ENCODE measurements at regions not wholly inside any gene's neighbourhood (a gene's known extent, or its start where the extent isn't known, plus 50 kb on each side); places are given as distances from the start of the nearest gene placed in this dataset.

- TF ChIP-seq, protein P1, sequence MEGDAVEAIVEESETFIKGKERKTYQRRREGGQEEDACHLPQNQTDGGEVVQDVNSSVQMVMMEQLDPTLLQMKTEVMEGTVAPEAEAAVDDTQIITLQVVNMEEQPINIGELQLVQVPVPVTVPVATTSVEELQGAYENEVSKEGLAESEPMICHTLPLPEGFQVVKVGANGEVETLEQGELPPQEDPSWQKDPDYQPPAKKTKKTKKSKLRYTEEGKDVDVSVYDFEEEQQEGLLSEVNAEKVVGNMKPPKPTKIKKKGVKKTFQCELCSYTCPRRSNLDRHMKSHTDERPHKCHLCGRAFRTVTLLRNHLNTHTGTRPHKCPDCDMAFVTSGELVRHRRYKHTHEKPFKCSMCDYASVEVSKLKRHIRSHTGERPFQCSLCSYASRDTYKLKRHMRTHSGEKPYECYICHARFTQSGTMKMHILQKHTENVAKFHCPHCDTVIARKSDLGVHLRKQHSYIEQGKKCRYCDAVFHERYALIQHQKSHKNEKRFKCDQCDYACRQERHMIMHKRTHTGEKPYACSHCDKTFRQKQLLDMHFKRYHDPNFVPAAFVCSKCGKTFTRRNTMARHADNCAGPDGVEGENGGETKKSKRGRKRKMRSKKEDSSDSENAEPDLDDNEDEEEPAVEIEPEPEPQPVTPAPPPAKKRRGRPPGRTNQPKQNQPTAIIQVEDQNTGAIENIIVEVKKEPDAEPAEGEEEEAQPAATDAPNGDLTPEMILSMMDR (conservative IDR thresholded peaks at IDR 0.05) = no peak
- TF ChIP-seq ZFX (IDR thresholded peaks at IDR 0.05) = no peak
- no peak overlapping the region for H3K27ac ChIP-seq
These were observed 497.7 kb downstream of the FUT8 start for GRCh38 chr14:65910108-65910786.

GRCh38 chr14:65915125-65915524, 502.6 kb downstream of the FUT8 start:
- no peak overlapping the region for H3K27ac ChIP-seq
- no peak for TF ChIP-seq ZFX (IDR thresholded peaks at IDR 0.05)
- TF ChIP-seq, protein P1 (conservative IDR thresholded peaks at IDR 0.05) = no peak

- TF ChIP-seq, protein P1 (conservative IDR thresholded peaks at IDR 0.05) = no peak
- TF ChIP-seq ZFX (IDR thresholded peaks at IDR 0.05) = no peak
These were observed 503.5 kb downstream of the FUT8 start for GRCh38 chr14:65916055-65916454.

GRCh38 chr14:65920996-65921395, 508.5 kb downstream of the FUT8 start:
- TF ChIP-seq, protein P1 (conservative IDR thresholded peaks at IDR 0.05) = no peak
- TF ChIP-seq ZFX (IDR thresholded peaks at IDR 0.05) = no peak

More at GRCh38 chr14:65916055-65916454, 503.5 kb downstream of the FUT8 start:
- no peak overlapping the region for H3K27ac ChIP-seq

DNA sequence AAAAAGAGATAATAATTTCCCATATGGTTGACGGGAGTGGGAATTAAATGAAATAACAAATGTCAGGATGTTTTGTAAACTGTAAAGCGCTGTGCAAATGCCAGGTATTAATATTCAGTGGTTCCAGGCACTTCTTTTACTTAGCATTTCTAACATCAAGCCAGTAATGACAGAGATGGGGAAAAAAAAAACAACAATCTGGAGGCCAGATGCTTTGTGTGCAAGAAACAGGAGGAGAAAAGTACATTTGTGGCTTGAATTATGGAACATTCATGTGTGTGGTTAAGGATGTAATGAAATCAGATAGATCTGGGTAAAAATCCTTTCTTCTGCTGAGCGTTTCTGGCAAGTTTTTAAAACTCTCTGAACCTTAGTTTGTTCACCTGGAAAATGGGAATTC, 509.6 kb downstream of the FUT8 start:
- TF ChIP-seq ZFX (IDR thresholded peaks at IDR 0.05) = no peak
- TF ChIP-seq, protein P1 (conservative IDR thresholded peaks at IDR 0.05) = no peak
- no peak overlapping the region for H3K27ac ChIP-seq

More at GRCh38 chr14:65920996-65921395, 508.5 kb downstream of the FUT8 start:
- no peak overlapping the region for H3K27ac ChIP-seq

DNA sequence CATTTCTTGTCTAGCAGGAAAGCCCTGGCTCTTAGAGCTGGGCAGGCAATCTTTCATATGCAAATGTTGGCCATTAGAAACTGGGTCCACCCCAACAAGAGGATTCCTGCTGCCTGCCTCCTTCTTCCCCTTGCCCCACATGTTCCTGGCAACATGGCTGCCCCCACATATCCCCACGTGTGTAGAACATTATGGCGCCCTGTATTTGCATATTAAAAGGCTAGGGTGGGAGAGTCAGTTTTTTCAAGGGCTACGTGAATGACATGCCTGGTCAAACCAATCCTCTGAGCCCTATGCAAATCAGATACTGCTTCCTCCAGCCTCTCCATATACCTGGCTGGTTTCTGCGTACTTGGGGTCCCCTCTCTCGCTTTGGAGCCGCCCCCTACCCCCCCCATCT, 514.0 kb downstream of the FUT8 start:
- TF ChIP-seq, protein P1 (conservative IDR thresholded peaks at IDR 0.05) = no peak
- TF ChIP-seq ZFX (IDR thresholded peaks at IDR 0.05) = no peak
- no peak overlapping the region for H3K27ac ChIP-seq

DNA sequence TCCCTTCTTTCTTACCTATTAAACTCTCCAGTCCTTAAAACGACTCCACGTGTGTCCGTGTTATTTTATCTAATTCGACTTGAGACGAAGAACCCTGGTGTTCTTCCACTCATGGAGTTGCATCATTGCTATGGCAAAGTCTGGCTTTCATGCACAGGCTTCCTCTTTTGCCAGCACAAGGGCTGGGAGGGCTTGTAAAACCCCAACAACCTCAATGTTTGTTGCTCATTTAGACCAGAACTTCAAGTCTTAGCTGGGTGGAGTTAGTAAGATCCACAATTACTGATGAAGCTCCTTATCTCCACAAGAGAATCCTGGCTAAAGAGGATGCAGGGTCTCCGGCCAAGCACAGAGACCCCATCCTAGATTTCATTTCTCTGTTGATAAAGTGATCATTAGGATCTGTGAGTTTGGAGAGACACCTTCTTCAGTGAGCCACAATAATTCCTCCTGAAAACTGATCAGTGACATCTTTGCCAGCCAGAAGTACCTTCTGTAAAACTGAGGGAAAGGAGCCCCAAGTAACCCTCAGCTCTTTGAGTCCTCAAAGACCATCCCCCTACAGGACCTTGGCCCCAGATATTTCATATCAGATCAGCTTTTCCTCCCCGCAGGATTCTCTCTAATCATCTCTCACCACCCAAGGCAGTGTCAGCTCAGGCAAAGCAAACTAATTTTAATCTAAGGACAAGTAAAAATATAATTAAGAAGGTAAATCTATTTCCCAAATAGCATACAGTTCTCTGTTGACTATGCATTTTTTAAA, 514.6 kb downstream of the FUT8 start:
- no peak overlapping the region for H3K27ac ChIP-seq
- TF ChIP-seq, protein P1 (conservative IDR thresholded peaks at IDR 0.05) = no peak
